CD4-positive, alpha-beta T cell treated with Interleukin-15 for 4 hours (primary cell): ENCODE measurements at regions not wholly inside any gene's neighbourhood (a gene's known extent, or its start where the extent isn't known, plus 50 kb on each side); places are given as distances from the start of the nearest gene placed in this dataset.

Source experiments
- DNase-seq: peaks from one replicate; pipeline ENCODE4 v3.0.0-alpha.2; 2020; ENCODE audit warnings: low spot score

- no peak for DNase-seq
These were observed 132.0 kb upstream of the HDAC4 start for GRCh38 chr2:239532859-239533258.

GRCh38 chr2:239532250-239532649 is 131.4 kb upstream of the HDAC4 start:
- DNase-seq: no peak

GRCh38 chr2:239531456-239532241 is 130.8 kb upstream of the HDAC4 start:
- DNase-seq: no peak

GRCh38 chr2:239530749-239531316 is 130.0 kb upstream of the HDAC4 start:
- no peak for DNase-seq

GRCh38 chr2:239529313-239530015 is 128.6 kb upstream of the HDAC4 start:
- DNase-seq: no peak

GRCh38 chr2:239528883-239529282 is 128.1 kb upstream of the HDAC4 start:
- no peak for DNase-seq

GRCh38 chr2:239528146-239528545 is 127.3 kb upstream of the HDAC4 start:
- no peak for DNase-seq

- DNase-seq: no peak
These were observed 126.0 kb upstream of the HDAC4 start for GRCh38 chr2:239526666-239527415.

- no peak for DNase-seq
These were observed 125.2 kb upstream of the HDAC4 start for GRCh38 chr2:239526038-239526437.

- no peak for DNase-seq
These were observed 123.1 kb upstream of the HDAC4 start for GRCh38 chr2:239523954-239524330.

- no peak for DNase-seq
These were observed 122.5 kb upstream of the HDAC4 start for GRCh38 chr2:239523147-239523953.

- DNase-seq: no peak
These were observed 121.9 kb upstream of the HDAC4 start for GRCh38 chr2:239522740-239523119.

- DNase-seq: no peak
These were observed 121.4 kb upstream of the HDAC4 start for GRCh38 chr2:239522002-239522739.

GRCh38 chr2:239521518-239521815 is 120.6 kb upstream of the HDAC4 start:
- DNase-seq: no peak

GRCh38 chr2:239520811-239521517 is 120.1 kb upstream of the HDAC4 start:
- no peak for DNase-seq

GRCh38 chr2:239519921-239520585 is 119.2 kb upstream of the HDAC4 start:
- no peak for DNase-seq

GRCh38 chr2:239519089-239519920 is 118.5 kb upstream of the HDAC4 start:
- DNase-seq: no peak

- DNase-seq: no peak
These were observed 117.7 kb upstream of the HDAC4 start for GRCh38 chr2:239518286-239519088.
